ENCODE measurements at regions not wholly inside any gene's neighbourhood (a gene's known extent, or its start where the extent isn't known, plus 50 kb on each side); places are given as distances from the start of the nearest gene placed in this dataset.

- CTCF ChIA-PET: no interaction called here
- H3K4me3 Mint-ChIP-seq: no peak overlapping the region
- POLR2A ChIA-PET: no interaction called here
- Histone ChIP-seq H3K4me3 (ENCODE audit: low read length) (no peak overlapping the region), H3K4me1 (ENCODE audit: insufficient read depth, low read length) (no peaks in the 10 kb centered on the region), H3K27ac (ENCODE audit: low read depth, low read length) (no peak overlapping the region), H3K27me3 (ENCODE audit: insufficient read depth, low read length, poor library complexity, severe bottlenecking) (no peaks in the 10 kb centered on the region), H3K9me3 (ENCODE audit: low read length) (no peaks in the 10 kb centered on the region), H3K36me3 (ENCODE audit: insufficient read depth, low read length) (no peaks in the 10 kb centered on the region)
- no peak for DNase-seq
- H3K27ac Mint-ChIP-seq: no peak overlapping the region
- H3K9me3 Mint-ChIP-seq: peaks cover 0 to 2% (median 0%) of the 10 kb centered on the region in 5 donors
- H3K27me3 Mint-ChIP-seq: no peaks in the 10 kb centered on the region
- no peaks in the 10 kb centered on the region for H3K4me1 Mint-ChIP-seq
- no peaks in the 10 kb centered on the region for H3K36me3 Mint-ChIP-seq
Measured at GRCh38 chr10:24086296-24087086, 122.4 kb upstream of the KIAA1217 start.

DNA sequence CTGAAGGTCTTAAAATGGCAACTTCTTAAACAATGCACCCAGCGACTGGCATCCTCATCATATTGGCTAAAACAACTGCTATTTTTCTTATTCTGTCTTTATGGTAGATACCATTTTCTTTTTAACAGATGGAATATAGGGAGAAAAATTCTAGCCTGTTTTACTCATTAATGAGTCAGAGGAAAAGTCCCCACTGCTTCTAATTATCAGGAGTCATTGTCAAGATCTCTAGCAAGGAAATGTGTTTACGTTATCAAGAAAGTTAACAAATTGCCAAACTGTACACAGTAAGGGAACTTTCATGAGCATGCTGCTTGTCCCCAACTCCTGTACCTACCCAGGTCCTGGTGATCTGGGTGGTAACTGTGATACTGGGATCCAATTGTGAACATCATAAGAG is 117.7 kb upstream of the KIAA1217 start:
- H3K36me3 ChIP-seq (ENCODE audit: insufficient read depth, low read length): no peaks in the 10 kb centered on the region
- DNase-seq: no peak
- no peak overlapping the region for H3K4me3 ChIP-seq (ENCODE audit: low read length)
- peaks cover 0 to 6% (median 5%) of the 10 kb centered on the region in 5 donors for H3K9me3 Mint-ChIP-seq
- no peak overlapping the region for H3K4me3 Mint-ChIP-seq
- no peaks in the 10 kb centered on the region for H3K27me3 Mint-ChIP-seq
- no peak overlapping the region for H3K27ac ChIP-seq (ENCODE audit: low read depth, low read length)
- H3K9me3 ChIP-seq (ENCODE audit: low read length): no peaks in the 10 kb centered on the region
- ChIA-PET POLR2A (no interaction called here), CTCF (no interaction called here)
- no peak overlapping the region for H3K27ac Mint-ChIP-seq
- no peaks in the 10 kb centered on the region for H3K4me1 ChIP-seq (ENCODE audit: insufficient read depth, low read length)
- no peaks in the 10 kb centered on the region for H3K27me3 ChIP-seq (ENCODE audit: insufficient read depth, low read length, poor library complexity, severe bottlenecking)
- no peaks in the 10 kb centered on the region for H3K36me3 Mint-ChIP-seq
- no peaks in the 10 kb centered on the region for H3K4me1 Mint-ChIP-seq

DNA sequence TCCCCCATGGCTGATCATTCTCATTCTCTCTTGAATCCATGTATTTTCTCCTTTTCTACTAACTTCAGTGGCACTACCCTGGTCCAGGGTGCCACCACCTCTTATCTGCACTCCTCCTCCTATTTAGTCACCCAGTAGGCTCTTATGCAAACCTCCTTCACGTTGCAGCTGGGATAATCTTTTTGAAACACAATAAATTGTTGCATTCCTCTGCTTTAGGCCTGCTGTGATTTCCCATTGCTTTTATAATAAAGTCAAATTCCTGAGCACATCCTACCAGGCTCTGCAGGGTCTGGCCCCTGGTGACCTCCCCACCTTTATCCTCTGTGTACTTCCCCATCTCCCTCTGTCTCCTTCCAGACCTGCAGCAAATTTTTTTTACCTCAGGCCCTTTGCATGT is 112.7 kb upstream of the KIAA1217 start:
- Histone ChIP-seq H3K4me3 (ENCODE audit: low read length) (no peak overlapping the region), H3K36me3 (ENCODE audit: insufficient read depth, low read length) (no peaks in the 10 kb centered on the region), H3K9me3 (ENCODE audit: low read length) (no peaks in the 10 kb centered on the region), H3K27ac (ENCODE audit: low read depth, low read length) (no peak overlapping the region), H3K27me3 (ENCODE audit: insufficient read depth, low read length, poor library complexity, severe bottlenecking) (no peaks in the 10 kb centered on the region), H3K4me1 (ENCODE audit: insufficient read depth, low read length) (no peaks in the 10 kb centered on the region)
- Mint-ChIP-seq H3K4me1 (no peaks in the 10 kb centered on the region), H3K36me3 (no peaks in the 10 kb centered on the region), H3K27ac (no peak overlapping the region), H3K9me3 (peaks cover 0 to 10% (median 5%) of the 10 kb centered on the region in 5 donors), H3K27me3 (no peaks in the 10 kb centered on the region), H3K4me3 (no peak overlapping the region)
- DNase-seq: no peak
- CTCF ChIA-PET: no interaction called here
- POLR2A ChIA-PET: no interaction called here

DNA sequence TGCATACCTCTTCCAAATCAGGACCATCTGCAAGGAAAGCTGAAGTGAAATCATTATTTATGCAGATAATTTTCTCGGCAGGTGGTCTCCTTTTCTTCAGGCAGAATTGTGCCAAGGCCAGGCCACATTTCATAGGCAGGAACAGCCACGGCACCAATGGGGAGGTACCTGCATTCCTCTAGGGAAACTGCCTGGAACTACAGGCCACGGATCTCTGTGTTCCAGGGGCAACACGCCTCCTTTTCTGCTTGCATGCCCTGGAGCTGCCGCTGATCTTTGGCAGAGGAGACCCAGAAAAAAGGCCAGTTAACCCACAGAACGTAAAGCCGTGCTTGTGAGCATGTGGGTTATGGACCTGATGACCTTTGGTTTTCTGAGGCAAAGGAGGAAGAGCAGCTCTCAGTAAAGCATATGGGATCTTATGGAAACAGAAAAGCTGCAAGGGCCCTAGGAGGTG is 111.2 kb upstream of the KIAA1217 start:
- Histone ChIP-seq H3K4me3 (ENCODE audit: low read length) (no peak overlapping the region), H3K4me1 (ENCODE audit: insufficient read depth, low read length) (no peaks in the 10 kb centered on the region), H3K27me3 (ENCODE audit: insufficient read depth, low read length, poor library complexity, severe bottlenecking) (no peaks in the 10 kb centered on the region), H3K9me3 (ENCODE audit: low read length) (no peaks in the 10 kb centered on the region), H3K36me3 (ENCODE audit: insufficient read depth, low read length) (no peaks in the 10 kb centered on the region), H3K27ac (ENCODE audit: low read depth, low read length) (no peak overlapping the region)
- H3K9me3 Mint-ChIP-seq: peaks cover 3 to 7% (median 5%) of the 10 kb centered on the region in 5 donors
- DNase-seq: no peak
- no peaks in the 10 kb centered on the region for H3K4me1 Mint-ChIP-seq
- CTCF ChIA-PET: no interaction called here
- no peaks in the 10 kb centered on the region for H3K36me3 Mint-ChIP-seq
- POLR2A ChIA-PET: no interaction called here
- H3K27me3 Mint-ChIP-seq: no peaks in the 10 kb centered on the region
- H3K4me3 Mint-ChIP-seq: no peak overlapping the region
- H3K27ac Mint-ChIP-seq: no peak overlapping the region

GRCh38 chr10:24104895-24105294 is 104.0 kb upstream of the KIAA1217 start:
- Mint-ChIP-seq H3K9me3 (peaks cover 2 to 5% (median 3%) of the 10 kb centered on the region in 5 donors), H3K36me3 (no peaks in the 10 kb centered on the region), H3K4me3 (no peak overlapping the region), H3K27me3 (no peaks in the 10 kb centered on the region), H3K27ac (no peak overlapping the region), H3K4me1 (no peaks in the 10 kb centered on the region)
- H3K4me1 ChIP-seq (ENCODE audit: insufficient read depth, low read length): no peaks in the 10 kb centered on the region
- no peak for DNase-seq
- H3K27me3 ChIP-seq (ENCODE audit: insufficient read depth, low read length, poor library complexity, severe bottlenecking): no peaks in the 10 kb centered on the region
- H3K9me3 ChIP-seq (ENCODE audit: low read length): no peaks in the 10 kb centered on the region
- ChIA-PET POLR2A (no interaction called here), CTCF (no interaction called here)
- H3K27ac ChIP-seq (ENCODE audit: low read depth, low read length): no peak overlapping the region
- no peak overlapping the region for H3K4me3 ChIP-seq (ENCODE audit: low read length)
- H3K36me3 ChIP-seq (ENCODE audit: insufficient read depth, low read length): no peaks in the 10 kb centered on the region

DNA sequence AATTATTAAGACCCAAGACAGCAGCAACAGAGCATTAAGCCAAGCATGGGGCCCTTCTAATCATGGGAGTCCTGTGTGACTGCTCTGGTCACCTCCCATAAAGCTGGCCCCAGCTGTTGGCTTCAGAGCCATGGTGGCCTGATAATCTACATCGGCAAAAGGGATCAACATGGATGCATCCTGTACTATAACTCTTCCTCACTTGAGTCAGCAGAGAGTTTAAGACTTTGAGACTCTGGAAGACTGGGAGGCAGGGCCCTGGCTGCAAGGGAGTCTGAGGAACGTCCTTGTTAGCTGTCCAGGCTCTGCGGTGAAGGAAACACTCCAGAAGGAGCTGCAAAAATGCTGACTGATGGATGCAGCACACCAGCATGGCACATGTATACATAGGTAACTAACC is 95.0 kb upstream of the KIAA1217 start:
- Histone ChIP-seq H3K4me1 (ENCODE audit: insufficient read depth, low read length) (no peaks in the 10 kb centered on the region), H3K27ac (ENCODE audit: low read depth, low read length) (no peak overlapping the region), H3K9me3 (ENCODE audit: low read length) (no peaks in the 10 kb centered on the region), H3K4me3 (ENCODE audit: low read length) (no peak overlapping the region), H3K36me3 (ENCODE audit: insufficient read depth, low read length) (no peaks in the 10 kb centered on the region), H3K27me3 (ENCODE audit: insufficient read depth, low read length, poor library complexity, severe bottlenecking) (no peaks in the 10 kb centered on the region)
- no peaks in the 10 kb centered on the region for H3K36me3 Mint-ChIP-seq
- peaks cover 0 to 5% (median 2%) of the 10 kb centered on the region in 5 donors for H3K9me3 Mint-ChIP-seq
- no peak overlapping the region for H3K4me3 Mint-ChIP-seq
- POLR2A ChIA-PET: no interaction called here
- no peak overlapping the region for H3K27ac Mint-ChIP-seq
- no peaks in the 10 kb centered on the region for H3K4me1 Mint-ChIP-seq
- no peak for DNase-seq
- CTCF ChIA-PET: no interaction called here
- H3K27me3 Mint-ChIP-seq: no peaks in the 10 kb centered on the region

DNA sequence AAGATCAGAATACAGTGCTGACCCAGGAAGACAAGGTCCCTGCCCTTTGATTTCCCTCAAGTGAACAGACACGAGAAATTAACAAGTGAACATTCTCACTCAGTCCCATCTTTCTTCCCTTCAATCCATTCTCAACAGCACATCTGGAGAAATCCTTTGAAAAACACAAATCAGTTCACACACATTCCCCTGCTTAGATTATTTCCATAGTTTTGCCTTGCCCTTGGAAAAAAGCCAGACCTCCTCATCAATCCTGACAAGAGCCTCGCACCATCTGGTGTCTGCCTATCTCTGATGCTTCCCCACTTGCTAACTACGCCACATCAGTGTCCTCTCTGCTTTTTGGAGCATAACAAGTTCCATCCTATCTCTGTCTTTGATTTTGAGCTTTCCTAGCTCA is 94.4 kb upstream of the KIAA1217 start:
- Histone ChIP-seq H3K9me3 (ENCODE audit: low read length) (no peaks in the 10 kb centered on the region), H3K27me3 (ENCODE audit: insufficient read depth, low read length, poor library complexity, severe bottlenecking) (no peaks in the 10 kb centered on the region), H3K4me3 (ENCODE audit: low read length) (no peak overlapping the region), H3K27ac (ENCODE audit: low read depth, low read length) (no peak overlapping the region), H3K36me3 (ENCODE audit: insufficient read depth, low read length) (no peaks in the 10 kb centered on the region), H3K4me1 (ENCODE audit: insufficient read depth, low read length) (no peaks in the 10 kb centered on the region)
- Mint-ChIP-seq H3K36me3 (no peaks in the 10 kb centered on the region), H3K4me3 (no peak overlapping the region), H3K27me3 (no peaks in the 10 kb centered on the region), H3K4me1 (no peaks in the 10 kb centered on the region), H3K9me3 (peaks cover 0 to 5% (median 2%) of the 10 kb centered on the region in 5 donors), H3K27ac (no peak overlapping the region)
- ChIA-PET POLR2A (no interaction called here), CTCF (no interaction called here)
- no peak for DNase-seq

DNA sequence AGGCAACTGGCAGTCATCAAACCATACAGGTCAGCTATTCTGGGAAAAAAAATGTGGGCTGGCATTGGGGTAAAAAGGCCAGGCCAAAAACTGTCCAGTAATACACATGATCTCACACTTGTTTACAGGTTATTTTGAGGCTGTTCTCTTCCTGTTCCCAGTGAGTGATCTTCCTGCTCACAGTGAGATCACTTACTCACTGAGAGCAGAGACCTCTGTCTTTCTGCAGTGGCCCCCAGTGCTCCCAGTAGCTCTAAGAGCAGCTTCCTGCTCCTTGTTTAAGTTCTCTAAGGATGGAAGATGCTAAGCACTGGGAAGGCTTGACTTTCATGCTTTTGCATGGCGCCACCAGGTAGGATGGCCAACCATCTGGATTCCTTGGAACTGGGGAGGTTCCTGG is 93.5 kb upstream of the KIAA1217 start:
- Histone ChIP-seq H3K27me3 (ENCODE audit: insufficient read depth, low read length, poor library complexity, severe bottlenecking) (no peaks in the 10 kb centered on the region), H3K9me3 (ENCODE audit: low read length) (no peaks in the 10 kb centered on the region), H3K27ac (ENCODE audit: low read depth, low read length) (no peak overlapping the region), H3K4me1 (ENCODE audit: insufficient read depth, low read length) (no peaks in the 10 kb centered on the region), H3K36me3 (ENCODE audit: insufficient read depth, low read length) (no peaks in the 10 kb centered on the region), H3K4me3 (ENCODE audit: low read length) (no peak overlapping the region)
- Mint-ChIP-seq H3K9me3 (peaks cover 0 to 5% (median 2%) of the 10 kb centered on the region in 5 donors), H3K4me3 (no peak overlapping the region), H3K27me3 (no peaks in the 10 kb centered on the region), H3K36me3 (no peaks in the 10 kb centered on the region), H3K4me1 (no peaks in the 10 kb centered on the region), H3K27ac (no peak overlapping the region)
- DNase-seq: no peak
- ChIA-PET CTCF (no interaction called here), POLR2A (no interaction called here)
